ENCODE measurements at regions not wholly inside any gene's neighbourhood (a gene's known extent, or its start where the extent isn't known, plus 50 kb on each side); places are given as distances from the start of the nearest gene placed in this dataset.

DNA sequence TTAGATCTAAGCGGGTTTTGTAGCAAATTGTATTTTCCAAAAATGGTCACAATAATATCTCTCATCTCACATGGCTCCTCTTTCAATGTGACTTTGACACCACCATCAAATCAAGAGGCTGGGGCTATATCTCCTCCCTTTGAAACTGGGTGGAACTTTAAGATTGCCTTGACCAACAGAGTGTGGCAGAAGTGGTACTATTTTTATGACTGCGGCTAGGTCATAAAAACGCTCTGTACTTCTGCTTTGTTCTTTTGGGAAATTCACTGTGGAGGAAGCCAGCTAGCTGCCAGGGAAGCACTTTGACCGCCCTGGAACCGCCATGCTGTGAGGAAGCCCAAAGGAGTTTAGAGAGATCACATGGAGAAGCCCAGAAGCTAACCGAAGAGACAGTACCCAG lies 50.7 kb upstream of the ACOT11 start:
- intact Hi-C loops (cut with DNase I) = loop anchor here (10.0 kb wide), 1 partner anchor 423 kb away; no protein-coding TSS in a partner anchor
- H3K4me1 ChIP-seq = no peaks in the 10 kb centered on the region
- no peaks in the 10 kb centered on the region for H3K9me3 ChIP-seq
- peaks cover 42% of the 10 kb centered on the region for H3K27me3 ChIP-seq
- ATAC-seq (no peak), DNase-seq (no peak)
- TF ChIP-seq, protein P1, sequence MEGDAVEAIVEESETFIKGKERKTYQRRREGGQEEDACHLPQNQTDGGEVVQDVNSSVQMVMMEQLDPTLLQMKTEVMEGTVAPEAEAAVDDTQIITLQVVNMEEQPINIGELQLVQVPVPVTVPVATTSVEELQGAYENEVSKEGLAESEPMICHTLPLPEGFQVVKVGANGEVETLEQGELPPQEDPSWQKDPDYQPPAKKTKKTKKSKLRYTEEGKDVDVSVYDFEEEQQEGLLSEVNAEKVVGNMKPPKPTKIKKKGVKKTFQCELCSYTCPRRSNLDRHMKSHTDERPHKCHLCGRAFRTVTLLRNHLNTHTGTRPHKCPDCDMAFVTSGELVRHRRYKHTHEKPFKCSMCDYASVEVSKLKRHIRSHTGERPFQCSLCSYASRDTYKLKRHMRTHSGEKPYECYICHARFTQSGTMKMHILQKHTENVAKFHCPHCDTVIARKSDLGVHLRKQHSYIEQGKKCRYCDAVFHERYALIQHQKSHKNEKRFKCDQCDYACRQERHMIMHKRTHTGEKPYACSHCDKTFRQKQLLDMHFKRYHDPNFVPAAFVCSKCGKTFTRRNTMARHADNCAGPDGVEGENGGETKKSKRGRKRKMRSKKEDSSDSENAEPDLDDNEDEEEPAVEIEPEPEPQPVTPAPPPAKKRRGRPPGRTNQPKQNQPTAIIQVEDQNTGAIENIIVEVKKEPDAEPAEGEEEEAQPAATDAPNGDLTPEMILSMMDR (IDR thresholded peaks at IDR 0.05) = no peak
- no peak overlapping the region for H3K4me3 ChIP-seq
- H3K36me3 ChIP-seq = no peaks in the 10 kb centered on the region
- H3K27ac ChIP-seq = no peak overlapping the region

DNA sequence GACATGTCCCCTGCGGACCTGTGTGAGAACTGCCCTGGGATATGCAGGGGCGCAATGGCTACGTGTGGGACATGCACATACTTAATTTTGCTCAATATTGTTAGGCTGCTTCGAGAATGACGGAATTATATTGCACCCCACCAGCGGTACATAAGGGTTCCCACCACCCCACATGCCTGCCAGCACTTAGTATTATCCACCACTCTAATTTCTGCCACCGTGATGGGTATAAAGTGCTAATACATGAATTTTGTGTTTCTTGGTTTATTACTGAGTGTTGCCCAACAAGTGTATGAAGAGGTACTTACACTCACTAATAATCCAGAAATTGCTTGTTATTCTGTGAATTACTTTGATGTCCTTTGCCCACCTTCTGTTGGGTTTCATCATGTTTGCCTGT lies 52.1 kb upstream of the ACOT11 start:
- TF ChIP-seq, protein P1 (IDR thresholded peaks at IDR 0.05) = no peak
- ATAC-seq (no peak), DNase-seq (no peak)
- Histone ChIP-seq H3K27ac (no peak overlapping the region), H3K4me1 (no peaks in the 10 kb centered on the region), H3K27me3 (peaks cover 35% of the 10 kb centered on the region), H3K4me3 (no peak overlapping the region), H3K9me3 (no peaks in the 10 kb centered on the region), H3K36me3 (no peaks in the 10 kb centered on the region)
- intact Hi-C loops (cut with DNase I) = loop anchor here (10.0 kb wide), 1 partner anchor 421 kb away; no protein-coding TSS in a partner anchor

DNA sequence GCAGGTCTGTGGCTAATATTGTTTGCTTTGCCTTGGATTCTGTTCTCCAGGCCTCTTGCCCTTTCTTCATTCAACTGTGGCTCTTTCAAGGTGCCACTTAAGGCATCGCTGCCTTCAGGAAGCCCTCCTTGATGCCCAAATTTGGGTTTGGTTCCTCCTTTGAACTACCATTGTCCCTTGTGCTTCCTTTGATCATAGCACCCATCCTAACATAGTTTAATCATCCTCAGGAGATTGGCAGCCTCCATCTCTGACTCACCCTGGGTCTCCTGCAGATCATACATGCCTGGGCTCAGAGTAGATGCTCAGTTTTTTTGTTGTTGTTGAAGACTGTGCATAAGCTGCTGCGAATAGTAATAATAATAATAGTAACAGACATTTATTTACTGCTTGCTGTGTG lies 54.4 kb upstream of the ACOT11 start:
- intact Hi-C loops (cut with DNase I) = loop anchor here (10.0 kb wide), 1 partner anchor 419 kb away; no protein-coding TSS in a partner anchor
- ATAC-seq (no peak), DNase-seq (no peak)
- Histone ChIP-seq H3K9me3 (no peaks in the 10 kb centered on the region), H3K4me3 (no peak overlapping the region), H3K27me3 (peaks cover 13% of the 10 kb centered on the region), H3K36me3 (no peaks in the 10 kb centered on the region), H3K4me1 (no peaks in the 10 kb centered on the region), H3K27ac (no peak overlapping the region)
- TF ChIP-seq, protein P1 (IDR thresholded peaks at IDR 0.05) = no peak

DNA sequence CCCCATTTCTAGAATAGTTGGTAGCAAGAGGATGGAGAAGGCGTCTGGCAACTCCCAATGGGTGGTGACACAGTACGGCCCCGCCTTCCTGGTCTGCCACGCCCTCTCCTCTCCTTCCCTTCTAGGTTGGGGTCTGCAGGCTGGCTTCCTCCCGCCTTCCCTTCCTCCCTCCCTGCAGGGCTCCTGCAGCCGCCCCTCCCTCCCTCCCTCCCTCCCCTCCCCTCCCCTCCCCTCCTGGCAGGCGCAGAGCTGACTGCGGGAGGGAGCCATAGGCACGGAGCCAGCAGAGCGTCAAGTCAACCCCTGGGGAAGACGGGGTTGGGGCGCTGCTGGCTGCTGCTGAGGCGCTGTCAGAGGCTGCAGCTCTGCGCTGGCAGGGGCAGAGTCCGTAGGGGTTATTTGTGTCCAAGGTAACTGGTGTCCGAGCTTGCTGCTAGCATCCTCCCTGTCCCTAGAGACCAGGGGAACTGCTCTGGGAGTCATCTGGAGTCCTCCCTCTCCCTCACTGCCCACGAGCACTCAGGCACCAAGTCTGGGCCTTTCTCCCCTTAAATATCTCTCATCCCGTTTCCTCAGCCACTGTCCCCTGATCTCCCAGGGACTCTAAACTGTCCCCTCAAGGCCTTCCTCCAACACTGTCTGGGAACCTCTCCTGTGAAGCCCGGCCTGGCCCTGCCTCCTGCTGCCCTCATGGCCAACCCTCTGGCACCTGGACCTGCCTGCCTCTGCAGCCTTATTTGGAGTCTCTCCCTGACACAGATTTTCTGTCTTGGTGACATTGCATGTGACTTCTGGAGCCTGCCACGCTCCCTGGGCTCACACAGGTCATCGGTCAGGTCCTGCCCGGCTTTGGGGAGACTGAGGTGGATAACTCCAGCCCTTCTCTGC lies 57.4 kb upstream of the ACOT11 start:
- peaks cover 5% of the 10 kb centered on the region for H3K27me3 ChIP-seq
- TF ChIP-seq, protein P1 (IDR thresholded peaks at IDR 0.05) = no peak
- ATAC-seq = no peak
- no peak for DNase-seq
- no peaks in the 10 kb centered on the region for H3K36me3 ChIP-seq
- no peaks in the 10 kb centered on the region for H3K9me3 ChIP-seq
- intact Hi-C loops (cut with DNase I) = loop anchor here (10.0 kb wide), 1 partner anchor 416 kb away; no protein-coding TSS in a partner anchor
- no peak overlapping the region for H3K27ac ChIP-seq
- H3K4me1 ChIP-seq = peaks cover 21% of the 10 kb centered on the region
- no peak overlapping the region for H3K4me3 ChIP-seq

DNA sequence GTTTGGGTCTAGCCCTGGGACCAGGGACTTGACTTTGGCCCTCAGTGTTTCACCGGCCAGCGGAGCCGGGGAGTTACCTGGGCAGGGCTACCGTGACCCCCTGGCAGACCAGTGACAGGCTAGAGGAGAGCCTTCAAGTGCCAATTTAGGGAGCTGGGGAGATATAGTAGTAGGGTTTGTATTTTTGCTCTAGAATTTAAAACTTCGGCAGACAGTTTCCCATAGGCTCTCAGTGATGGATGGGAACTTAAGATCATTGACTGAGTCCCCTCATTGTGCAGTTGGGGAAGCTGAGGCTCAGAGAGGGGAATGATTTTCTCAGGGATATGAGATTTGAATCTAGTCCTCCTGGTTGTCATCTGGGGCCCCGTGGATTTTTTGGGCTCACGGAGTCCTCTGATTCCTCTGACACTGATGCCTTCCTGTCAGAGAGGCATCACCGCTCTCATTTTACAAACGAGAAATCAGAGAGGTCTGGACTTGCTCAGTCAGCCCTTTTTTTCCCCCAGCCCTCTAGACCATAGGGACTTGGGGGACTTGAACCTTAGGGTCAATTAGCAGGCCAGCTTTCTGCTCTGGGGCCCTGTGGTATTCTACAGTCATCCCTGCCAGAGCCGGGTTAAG lies 58.3 kb upstream of the ACOT11 start:
- Histone ChIP-seq H3K27me3 (peaks cover 5% of the 10 kb centered on the region), H3K27ac (peak overlapping the region; percentile 88), H3K36me3 (no peaks in the 10 kb centered on the region), H3K4me1 (peaks cover 21% of the 10 kb centered on the region), H3K4me3 (peak overlapping the region; percentile 66), H3K9me3 (no peaks in the 10 kb centered on the region)
- no peak for ATAC-seq
- intact Hi-C loops (cut with DNase I) = loop anchor here (5.0 to 10.0 kb wide), 2 partner anchors 82 to 415 kb away; partner anchors contain the start of gene SSBP3
- TF ChIP-seq, protein P1 (IDR thresholded peaks at IDR 0.05) = no peak
- DNase-seq = no peak

Measured in upper lobe of right lung (tissue), 1 donor.